Peyer's patch (tissue), 4 donors: ENCODE measurements at regions not wholly inside any gene's neighbourhood (a gene's known extent, or its start where the extent isn't known, plus 50 kb on each side); places are given as distances from the start of the nearest gene placed in this dataset.

Experiments used
- DNase-seq, 3 donors: peaks; one replicate each; pipeline ENCODE4 v3.0.0-alpha.2; 2017 to 2019
- H3K27ac ChIP-seq, 4 donors: fragments of 200-600 bp; sonication (generic); one replicate each; pipeline ENCODE4 v1.5.1; 2016 to 2019
- H3K27me3 ChIP-seq, 2 donors: fragments of 200-600 bp; sonication (generic); one replicate each; pipeline ENCODE4 v1.5.1; 2019
- H3K36me3 ChIP-seq, 3 donors: fragments of 200-600 bp; sonication (generic); one replicate each; pipeline ENCODE4 v1.5.1; 2016 to 2019
- H3K4me1 ChIP-seq, 4 donors: fragments of 200-600 bp; sonication (generic); one replicate each; pipeline ENCODE4 v1.5.1; 2016 to 2019
- H3K4me3 ChIP-seq, 4 donors: fragments of 200-600 bp; sonication (generic); 1 replicate in 3 of 4; 2 replicates in 1 of 4; pipeline ENCODE4 v1.5.1; 2016 to 2019; ENCODE audit warnings: mild to moderate bottlenecking in 1 of 4
- H3K9me3 ChIP-seq, 4 donors: fragments of 200-600 bp; sonication (generic); one replicate each; pipeline ENCODE4 v1.5.1; 2016 to 2019; ENCODE audit warnings: mild to moderate bottlenecking in 1 of 4
- POLR2A ChIP-seq, 2 donors: fragments of 450-650 bp; IDR thresholded peaks; one replicate each; pipeline ENCODE4 v1.5.1; 2017; ENCODE audit warnings: antibody characterized with exemption in 2 of 2, mild to moderate bottlenecking in 2 of 2, moderate library complexity in 2 of 2
- TF ChIP-seq, protein P1 (sequence below), 6 experiments: fragments of 450-650 bp in 4 of 6; fragments of 200-600 bp in 2 of 6; sonication (generic) in 1 of 6; IDR thresholded peaks; one replicate each; pipeline ENCODE4 v1.5.1; 2017 to 2019; ENCODE audit warnings: antibody characterized with exemption in 6 of 6, mild to moderate bottlenecking in 3 of 6, moderate library complexity in 1 of 6

DNA sequence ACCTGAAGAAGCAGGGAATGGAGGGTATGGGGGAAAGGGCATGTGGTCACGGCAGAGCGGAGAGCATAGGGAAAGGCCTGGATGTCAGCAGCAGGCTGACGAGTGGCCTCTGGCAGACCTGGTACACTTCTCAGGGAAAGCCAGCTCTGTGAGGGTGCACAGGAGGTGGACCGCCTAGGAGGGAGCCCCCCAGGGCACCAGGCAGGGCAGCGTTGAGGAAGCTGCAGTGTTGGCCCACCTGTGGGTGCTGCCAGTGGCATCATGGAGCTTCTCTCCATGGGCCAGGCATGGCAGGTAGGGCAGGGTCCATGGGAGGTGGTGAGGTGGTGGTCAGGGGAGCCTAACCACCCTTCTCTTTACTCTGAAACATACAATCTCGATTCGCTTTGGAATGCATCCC is 143.0 kb upstream of the PITX1 start:
- TF ChIP-seq POLR2A (IDR thresholded peaks at IDR 0.05): no peak
- TF ChIP-seq, protein P1, sequence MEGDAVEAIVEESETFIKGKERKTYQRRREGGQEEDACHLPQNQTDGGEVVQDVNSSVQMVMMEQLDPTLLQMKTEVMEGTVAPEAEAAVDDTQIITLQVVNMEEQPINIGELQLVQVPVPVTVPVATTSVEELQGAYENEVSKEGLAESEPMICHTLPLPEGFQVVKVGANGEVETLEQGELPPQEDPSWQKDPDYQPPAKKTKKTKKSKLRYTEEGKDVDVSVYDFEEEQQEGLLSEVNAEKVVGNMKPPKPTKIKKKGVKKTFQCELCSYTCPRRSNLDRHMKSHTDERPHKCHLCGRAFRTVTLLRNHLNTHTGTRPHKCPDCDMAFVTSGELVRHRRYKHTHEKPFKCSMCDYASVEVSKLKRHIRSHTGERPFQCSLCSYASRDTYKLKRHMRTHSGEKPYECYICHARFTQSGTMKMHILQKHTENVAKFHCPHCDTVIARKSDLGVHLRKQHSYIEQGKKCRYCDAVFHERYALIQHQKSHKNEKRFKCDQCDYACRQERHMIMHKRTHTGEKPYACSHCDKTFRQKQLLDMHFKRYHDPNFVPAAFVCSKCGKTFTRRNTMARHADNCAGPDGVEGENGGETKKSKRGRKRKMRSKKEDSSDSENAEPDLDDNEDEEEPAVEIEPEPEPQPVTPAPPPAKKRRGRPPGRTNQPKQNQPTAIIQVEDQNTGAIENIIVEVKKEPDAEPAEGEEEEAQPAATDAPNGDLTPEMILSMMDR (IDR thresholded peaks at IDR 0.05): no peak
- Histone ChIP-seq H3K9me3 (peaks cover 0 to 3% (median 0%) of the 10 kb centered on the region in 4 donors), H3K36me3 (no peaks in the 10 kb centered on the region), H3K4me1 (no peaks in the 10 kb centered on the region), H3K27ac (no peak overlapping the region), H3K4me3 (no peak overlapping the region), H3K27me3 (no peaks in the 10 kb centered on the region)
- DNase-seq: no peak

DNA sequence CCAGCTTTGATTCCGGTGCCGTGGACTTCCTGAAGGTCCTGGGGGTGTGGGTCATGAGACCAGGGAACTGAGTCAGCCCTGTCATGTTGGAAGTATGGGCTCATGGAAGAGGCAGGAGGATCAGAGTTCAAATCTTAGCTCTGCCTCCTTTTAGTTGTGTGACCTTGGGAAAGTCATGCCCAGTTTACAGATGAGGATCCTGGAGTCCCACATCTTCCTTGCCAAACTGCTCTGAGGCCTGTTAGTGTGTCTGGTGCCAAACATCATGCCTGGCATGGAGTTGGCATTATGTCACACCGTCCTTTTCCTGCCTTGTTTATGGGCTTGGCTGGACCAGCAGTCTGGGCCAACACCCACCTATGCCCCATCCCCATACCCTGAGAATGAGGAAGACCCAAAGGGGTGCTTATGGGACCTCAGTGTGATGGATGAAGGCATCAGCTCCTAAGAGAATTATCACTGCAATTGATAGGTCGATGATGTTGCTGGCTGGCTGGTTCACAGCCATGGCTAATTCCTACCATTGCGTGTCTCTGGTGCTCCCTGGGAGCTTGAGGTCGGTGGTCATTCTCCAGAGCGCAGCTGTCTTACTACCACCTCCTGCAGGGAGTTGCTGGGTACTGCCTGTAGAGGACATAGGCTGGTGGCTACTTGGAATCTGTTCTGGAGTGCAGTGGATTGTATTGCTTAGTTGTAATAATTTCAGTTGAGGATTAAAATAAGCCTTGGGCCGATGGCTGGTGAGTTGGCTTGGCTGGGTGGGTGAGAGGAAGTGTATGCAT is 140.5 kb upstream of the PITX1 start:
- DNase-seq: no peak
- no peaks in the 10 kb centered on the region for H3K9me3 ChIP-seq

DNA sequence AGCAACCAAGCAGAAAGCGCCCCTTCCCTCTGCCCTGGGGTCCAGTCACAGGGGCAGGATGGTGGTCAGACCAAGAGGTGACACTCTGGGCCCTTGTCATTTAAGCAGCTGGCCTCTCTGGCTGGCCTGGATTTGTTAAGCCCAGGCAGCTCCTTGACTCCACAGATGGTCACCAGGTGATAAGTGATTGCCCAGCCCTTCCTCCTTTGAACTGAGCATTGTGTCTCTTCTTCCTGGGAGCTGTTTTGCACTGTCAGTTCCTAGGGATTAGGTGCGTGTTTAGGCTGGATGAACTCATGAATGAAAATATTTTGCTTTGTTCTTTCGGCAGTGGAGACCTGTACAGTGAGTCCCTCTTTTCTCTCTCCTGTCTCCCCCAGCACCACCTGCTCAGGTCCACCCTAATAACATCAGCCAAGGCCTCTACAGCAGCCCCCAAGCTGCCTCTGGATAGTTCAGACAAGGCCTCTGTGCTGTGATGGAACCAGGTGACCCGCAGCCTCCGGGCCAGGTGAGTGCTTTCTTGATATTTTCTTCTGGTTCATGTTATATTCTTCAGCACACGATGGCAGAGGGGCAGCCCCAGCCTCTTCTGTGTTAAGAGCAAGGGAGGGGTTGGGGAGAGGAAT is 139.7 kb upstream of the PITX1 start:
- H3K9me3 ChIP-seq: no peaks in the 10 kb centered on the region
- H3K36me3 ChIP-seq: no peaks in the 10 kb centered on the region
- no peaks in the 10 kb centered on the region for H3K4me1 ChIP-seq
- no peaks in the 10 kb centered on the region for H3K27me3 ChIP-seq
- H3K4me3 ChIP-seq: no peak overlapping the region
- H3K27ac ChIP-seq: no peak overlapping the region
- no peak for DNase-seq
- no peak for TF ChIP-seq POLR2A (IDR thresholded peaks at IDR 0.05)
- TF ChIP-seq, protein P1 (IDR thresholded peaks at IDR 0.05): no peak

More for the DNA sequence above, 140.5 kb upstream of the PITX1 start:
- H3K27me3 ChIP-seq: no peaks in the 10 kb centered on the region
- no peaks in the 10 kb centered on the region for H3K36me3 ChIP-seq
- no peak overlapping the region for H3K27ac ChIP-seq
- H3K4me1 ChIP-seq: no peaks in the 10 kb centered on the region
- no peak for TF ChIP-seq POLR2A (IDR thresholded peaks at IDR 0.05)
- TF ChIP-seq, protein P1 (IDR thresholded peaks at IDR 0.05): no peak
- no peak overlapping the region for H3K4me3 ChIP-seq

DNA sequence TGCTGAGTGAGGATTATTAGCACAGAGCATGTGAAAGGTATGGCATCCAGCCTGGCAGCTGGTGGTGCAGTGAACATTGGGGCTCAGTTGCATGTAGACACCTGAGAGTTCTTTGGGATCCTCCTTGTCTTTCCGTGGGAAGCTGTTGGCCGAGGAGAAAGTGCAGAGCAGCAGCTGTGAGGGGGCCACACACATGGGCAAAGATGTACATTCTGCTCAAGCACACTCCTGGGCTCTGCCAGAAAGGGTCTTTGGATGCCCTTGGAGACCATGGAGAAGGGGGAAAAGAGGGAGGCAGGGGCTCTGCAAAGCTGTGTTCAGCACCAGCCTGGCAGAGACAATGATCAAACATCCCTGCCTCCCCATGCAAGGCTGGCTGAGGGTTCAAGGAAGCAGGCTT is 138.7 kb upstream of the PITX1 start:
- TF ChIP-seq, protein P1 (IDR thresholded peaks at IDR 0.05): no peak
- TF ChIP-seq POLR2A (IDR thresholded peaks at IDR 0.05): no peak
- H3K4me3 ChIP-seq: no peak overlapping the region
- DNase-seq: no peak
- H3K27ac ChIP-seq: no peak overlapping the region
- no peaks in the 10 kb centered on the region for H3K27me3 ChIP-seq
- H3K9me3 ChIP-seq: no peaks in the 10 kb centered on the region
- no peaks in the 10 kb centered on the region for H3K4me1 ChIP-seq
- H3K36me3 ChIP-seq: no peaks in the 10 kb centered on the region

DNA sequence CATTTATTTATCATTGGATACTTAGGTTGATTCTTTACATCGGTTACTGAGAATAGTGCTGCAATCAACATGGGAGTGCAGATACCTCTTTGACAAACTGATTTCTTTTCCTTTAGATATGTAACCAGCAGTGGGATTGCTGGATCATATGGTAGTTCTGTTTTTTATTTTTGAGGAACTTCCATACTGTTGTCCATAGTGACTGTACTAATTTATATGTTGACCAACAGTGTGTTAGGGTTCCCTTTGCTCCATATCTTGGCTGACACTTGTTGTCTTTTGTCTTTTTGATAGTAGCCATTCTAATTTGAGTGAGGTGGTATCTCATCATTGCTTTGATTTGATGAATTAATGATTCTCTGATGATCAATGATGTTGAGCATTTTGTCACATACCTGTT is 137.3 kb upstream of the PITX1 start:
- TF ChIP-seq POLR2A (IDR thresholded peaks at IDR 0.05): no peak
- TF ChIP-seq, protein P1 (IDR thresholded peaks at IDR 0.05): no peak
- no peaks in the 10 kb centered on the region for H3K27me3 ChIP-seq

More for the DNA sequence above, 137.3 kb upstream of the PITX1 start:
- no peak overlapping the region for H3K27ac ChIP-seq
- no peaks in the 10 kb centered on the region for H3K9me3 ChIP-seq
- no peak for DNase-seq
- no peaks in the 10 kb centered on the region for H3K36me3 ChIP-seq
- H3K4me3 ChIP-seq: no peak overlapping the region
- no peaks in the 10 kb centered on the region for H3K4me1 ChIP-seq
